ENCODE measurements at regions not wholly inside any gene's neighbourhood (a gene's known extent, or its start where the extent isn't known, plus 50 kb on each side); places are given as distances from the start of the nearest gene placed in this dataset.

DNA sequence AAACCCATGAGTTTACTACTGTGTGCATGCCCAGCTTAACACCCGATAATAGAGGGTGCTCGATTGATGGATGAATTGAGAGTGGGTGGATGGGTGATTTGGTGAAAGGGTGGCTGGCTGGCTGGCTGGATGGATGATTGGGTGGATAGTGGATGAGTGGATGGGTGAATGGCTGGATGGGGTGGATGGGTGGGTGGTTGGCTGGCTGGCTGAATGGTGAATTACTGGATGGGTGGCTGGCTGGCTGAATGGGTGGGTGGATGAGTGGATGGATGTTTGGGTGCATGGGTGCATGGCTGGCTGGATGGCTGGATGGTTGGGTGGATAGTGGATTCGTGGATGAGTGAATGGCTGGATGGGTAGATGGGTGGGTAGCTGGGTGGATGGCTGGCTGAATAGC lies 201.1 kb downstream of the IRX1 start:
- TF ChIP-seq, protein P1, sequence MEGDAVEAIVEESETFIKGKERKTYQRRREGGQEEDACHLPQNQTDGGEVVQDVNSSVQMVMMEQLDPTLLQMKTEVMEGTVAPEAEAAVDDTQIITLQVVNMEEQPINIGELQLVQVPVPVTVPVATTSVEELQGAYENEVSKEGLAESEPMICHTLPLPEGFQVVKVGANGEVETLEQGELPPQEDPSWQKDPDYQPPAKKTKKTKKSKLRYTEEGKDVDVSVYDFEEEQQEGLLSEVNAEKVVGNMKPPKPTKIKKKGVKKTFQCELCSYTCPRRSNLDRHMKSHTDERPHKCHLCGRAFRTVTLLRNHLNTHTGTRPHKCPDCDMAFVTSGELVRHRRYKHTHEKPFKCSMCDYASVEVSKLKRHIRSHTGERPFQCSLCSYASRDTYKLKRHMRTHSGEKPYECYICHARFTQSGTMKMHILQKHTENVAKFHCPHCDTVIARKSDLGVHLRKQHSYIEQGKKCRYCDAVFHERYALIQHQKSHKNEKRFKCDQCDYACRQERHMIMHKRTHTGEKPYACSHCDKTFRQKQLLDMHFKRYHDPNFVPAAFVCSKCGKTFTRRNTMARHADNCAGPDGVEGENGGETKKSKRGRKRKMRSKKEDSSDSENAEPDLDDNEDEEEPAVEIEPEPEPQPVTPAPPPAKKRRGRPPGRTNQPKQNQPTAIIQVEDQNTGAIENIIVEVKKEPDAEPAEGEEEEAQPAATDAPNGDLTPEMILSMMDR (IDR thresholded peaks at IDR 0.05; ENCODE audit: low read length): no peak
- TF ChIP-seq EZH2phosphoT487 (IDR thresholded peaks at IDR 0.05; ENCODE audit: low read length): no peak

Data from MM.1S (cell line).